GM21515 (cell line): ENCODE measurements at regions not wholly inside any gene's neighbourhood (a gene's known extent, or its start where the extent isn't known, plus 50 kb on each side); places are given as distances from the start of the nearest gene placed in this dataset.

Experiments used
- ATAC-seq: cut with Tn5 transposase; IDR thresholded peaks from one replicate; pipeline ENCODE4 v1.9.1; 2021; ENCODE audit not compliant: unreplicated experiment

DNA sequence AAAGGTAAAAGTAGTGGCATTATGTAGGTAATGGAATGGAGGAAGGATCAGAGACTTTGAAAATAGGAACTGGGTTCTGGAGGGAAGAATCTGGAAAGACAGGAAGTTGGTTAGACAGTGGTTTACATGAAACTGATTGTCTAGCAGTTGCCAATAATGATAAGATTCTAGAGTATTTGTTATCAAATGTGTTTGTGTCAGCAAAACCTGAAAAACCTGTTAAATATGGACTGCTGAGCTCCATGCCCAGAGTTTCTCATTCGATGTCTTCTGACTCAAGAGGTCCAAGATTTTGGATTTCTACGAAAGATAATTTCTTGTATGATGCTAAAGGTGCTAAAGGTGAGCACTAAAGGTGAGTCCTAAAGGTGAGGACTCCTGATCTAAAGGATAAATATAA is 515.0 kb upstream of the TUSC1 start:
- no peak for ATAC-seq

DNA sequence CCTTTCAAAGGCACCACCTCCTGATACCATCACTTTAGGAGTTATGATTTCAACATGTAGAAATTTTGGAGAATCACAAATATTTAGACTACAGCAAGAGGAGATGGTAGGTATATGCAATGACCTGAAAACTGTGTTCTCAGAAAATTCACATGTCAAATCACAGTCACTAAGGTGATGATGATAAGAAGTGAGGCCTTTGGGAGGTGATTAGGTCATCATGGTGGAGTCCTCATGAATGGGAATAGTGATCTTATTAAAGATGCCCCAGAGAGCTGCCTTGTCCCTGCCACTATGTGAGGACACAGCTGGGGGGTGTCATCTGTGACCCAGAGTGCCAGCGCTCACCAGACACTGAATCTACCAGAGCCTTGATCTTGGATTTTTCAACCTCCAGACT is 513.5 kb upstream of the TUSC1 start:
- no peak for ATAC-seq

DNA sequence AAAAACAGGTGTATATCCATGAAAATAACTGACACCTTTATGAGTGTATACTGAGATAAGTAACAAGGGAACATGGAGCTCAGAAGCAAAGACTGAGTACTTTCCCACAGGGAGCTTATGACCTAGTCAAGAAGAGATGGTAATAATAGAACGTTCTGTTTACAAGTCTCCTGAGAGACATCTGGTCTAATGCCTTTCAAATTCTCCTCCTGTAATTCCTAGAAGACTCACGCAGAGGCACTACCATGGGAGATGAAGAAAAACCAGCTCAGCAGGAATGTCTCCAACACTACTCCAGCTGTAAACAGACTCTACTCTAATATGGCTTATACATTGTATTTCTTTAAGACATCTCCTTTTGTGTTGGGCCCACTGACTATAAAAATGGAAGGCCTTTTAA is 503.6 kb upstream of the TUSC1 start:
- no peak for ATAC-seq

DNA sequence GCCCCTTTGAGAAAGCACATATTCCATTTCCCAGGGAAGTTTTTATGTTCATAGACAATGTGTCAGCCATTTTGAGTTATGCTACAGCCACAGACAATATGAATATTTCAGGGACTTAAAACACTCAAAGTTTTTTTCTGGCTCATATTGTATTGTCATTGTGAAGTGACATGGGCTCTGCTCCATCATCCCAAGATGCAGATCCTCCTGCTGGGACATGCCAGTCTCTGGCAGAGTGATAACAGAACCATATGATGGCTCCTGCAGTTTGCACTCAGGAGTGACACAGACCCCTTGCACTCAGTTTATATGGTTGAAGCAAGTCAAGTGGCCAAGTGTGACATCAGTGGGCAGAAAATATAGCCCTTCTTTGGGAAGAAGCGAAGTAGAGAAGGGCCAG is 498.4 kb upstream of the TUSC1 start:
- no peak for ATAC-seq

DNA sequence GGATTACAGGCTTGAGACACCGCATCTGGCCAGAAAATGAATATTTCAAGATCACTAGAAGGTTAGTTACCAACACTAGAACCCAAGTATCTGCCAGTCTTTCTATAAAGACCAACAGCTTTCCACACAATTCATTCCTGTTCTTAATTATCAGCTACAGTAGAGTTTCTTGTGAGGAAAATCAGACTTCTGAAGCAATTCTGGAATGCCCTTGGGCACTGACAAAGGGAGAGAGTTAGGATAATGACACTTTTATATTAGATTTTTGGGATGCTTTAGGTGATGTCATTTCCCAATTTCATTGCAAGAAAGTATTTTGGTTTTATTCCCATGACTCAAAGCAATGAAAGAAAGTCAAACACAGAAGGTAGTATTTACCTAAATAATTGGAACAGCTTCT is 497.0 kb upstream of the TUSC1 start:
- no peak for ATAC-seq

DNA sequence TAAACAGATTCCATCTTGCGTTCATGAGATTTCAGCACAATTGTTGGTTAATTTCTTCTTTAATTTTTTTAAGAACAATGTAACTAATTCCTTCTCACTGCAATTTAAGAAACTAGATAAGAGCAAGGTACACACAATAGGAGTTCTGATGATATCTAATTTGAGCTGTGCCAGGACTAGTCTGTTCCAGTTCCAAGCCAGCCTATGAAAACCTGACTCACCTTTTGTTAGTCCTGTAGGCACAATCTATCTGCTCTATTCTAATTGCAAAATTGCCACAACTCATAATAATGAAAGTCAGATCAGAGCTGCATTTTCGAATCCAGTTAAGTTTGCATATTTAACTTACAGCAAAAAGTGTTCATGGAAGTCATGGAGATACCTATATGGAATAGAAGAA is 494.1 kb upstream of the TUSC1 start:
- ATAC-seq = no peak

DNA sequence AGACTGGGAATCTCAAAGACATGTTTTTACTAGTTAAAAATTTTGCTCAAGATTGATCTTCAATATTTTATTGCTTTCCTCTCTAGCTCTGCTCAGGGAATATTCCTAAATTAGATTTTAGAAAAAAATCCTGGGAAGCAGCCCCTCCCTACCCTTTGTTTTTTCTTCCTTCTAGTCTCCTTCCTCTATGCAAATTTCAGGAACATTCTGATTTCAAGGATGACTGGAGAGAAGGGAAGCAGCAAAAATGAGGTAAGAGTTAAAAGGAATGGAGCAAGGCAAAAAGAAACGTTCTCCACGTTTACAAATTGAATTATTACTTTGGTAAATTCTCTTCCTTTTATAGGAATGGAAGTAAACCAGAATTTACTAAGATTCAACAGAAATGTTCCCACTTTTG is 493.4 kb upstream of the TUSC1 start:
- ATAC-seq = no peak

DNA sequence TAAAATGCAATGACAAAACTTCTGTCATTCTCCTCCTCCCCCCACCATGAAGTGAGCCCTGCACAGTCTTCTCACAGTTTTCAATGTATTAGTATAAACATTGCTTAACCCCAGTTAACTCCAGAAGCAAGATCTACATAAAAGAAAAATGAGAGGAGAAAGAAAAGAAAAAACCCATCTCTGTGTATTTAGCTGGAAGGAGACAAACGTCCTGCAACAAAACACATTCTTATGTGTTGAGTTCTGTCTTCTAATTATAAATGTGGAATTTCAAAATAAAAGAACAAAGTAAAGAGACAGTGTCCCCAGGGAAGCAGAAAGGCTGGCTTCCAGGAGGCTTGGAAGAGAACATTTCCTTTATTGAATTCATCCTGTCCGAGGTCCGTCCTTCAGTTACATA is 491.9 kb upstream of the TUSC1 start:
- no peak for ATAC-seq

DNA sequence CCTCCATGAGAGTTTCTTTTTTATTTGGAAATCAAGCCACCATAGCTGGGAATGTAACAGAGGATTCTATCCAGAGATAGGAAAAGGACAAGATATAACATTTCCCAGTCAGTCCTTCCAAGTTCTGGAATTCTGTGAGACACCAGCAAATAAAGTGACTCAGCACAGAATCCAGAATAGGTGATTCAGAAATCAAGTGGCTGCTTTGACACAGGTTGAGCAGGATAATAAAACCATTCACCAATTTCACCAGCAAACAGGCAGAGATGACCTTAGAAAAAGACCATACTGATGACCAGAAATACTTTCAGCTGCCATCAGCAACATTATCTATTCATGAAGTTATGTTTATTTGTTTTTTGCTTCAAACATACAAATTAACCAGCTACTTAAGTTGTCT is 491.5 kb upstream of the TUSC1 start:
- no peak for ATAC-seq

DNA sequence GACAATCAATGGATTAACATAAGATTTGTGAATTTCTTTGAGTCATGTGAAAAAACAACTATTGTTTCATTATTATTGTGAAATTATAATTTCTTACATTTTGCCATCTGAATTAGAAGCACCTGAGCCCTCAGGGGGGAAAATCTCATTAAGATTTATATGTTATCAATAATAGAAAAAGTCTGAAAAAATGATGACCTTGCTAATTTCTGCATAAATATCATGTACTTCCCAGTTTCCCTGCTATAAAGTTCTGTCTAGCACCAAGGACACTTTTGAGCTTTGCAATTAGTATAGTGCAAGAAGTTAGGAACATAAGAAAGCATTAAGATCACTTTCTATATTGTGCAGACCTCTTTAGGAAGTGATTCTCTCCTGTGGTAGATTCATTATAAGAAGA is 488.3 kb upstream of the TUSC1 start:
- ATAC-seq = no peak

DNA sequence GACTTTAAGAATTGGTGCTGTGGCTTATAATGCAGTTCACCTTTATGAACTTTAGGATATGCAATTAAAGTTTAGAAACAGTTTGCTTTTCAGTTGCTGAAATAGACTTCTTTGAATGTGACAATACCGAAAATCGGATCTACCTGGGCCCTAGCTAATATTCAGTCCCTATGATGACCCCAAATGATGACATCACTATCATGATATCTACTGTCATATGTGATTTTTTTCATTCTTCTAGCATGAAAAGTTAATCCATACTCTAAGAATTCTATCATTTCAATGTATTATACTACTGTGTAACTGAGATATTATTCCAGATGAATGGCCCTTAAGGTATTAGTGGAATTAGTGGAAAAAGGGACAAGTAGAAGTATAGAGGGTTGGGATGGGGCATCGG is 487.2 kb upstream of the TUSC1 start:
- ATAC-seq = no peak

DNA sequence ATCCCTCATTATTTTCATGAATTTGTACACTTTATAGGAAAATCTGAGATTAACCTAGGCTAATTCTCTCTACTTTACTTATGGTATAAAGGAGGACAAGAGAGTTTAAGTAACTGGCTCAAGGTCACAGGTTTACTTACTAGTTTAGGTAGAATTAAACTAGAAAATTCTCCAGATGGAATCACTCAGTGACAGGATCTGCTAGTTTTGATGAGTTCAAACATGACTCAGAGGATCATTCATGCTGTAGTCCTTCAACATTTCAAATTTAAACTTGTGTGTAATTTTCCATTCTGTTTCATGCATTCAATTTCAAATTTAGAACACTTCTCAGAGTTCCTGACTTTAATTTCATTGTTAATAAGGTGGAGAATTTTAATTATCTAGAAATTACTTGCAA is 485.7 kb upstream of the TUSC1 start:
- ATAC-seq = no peak

DNA sequence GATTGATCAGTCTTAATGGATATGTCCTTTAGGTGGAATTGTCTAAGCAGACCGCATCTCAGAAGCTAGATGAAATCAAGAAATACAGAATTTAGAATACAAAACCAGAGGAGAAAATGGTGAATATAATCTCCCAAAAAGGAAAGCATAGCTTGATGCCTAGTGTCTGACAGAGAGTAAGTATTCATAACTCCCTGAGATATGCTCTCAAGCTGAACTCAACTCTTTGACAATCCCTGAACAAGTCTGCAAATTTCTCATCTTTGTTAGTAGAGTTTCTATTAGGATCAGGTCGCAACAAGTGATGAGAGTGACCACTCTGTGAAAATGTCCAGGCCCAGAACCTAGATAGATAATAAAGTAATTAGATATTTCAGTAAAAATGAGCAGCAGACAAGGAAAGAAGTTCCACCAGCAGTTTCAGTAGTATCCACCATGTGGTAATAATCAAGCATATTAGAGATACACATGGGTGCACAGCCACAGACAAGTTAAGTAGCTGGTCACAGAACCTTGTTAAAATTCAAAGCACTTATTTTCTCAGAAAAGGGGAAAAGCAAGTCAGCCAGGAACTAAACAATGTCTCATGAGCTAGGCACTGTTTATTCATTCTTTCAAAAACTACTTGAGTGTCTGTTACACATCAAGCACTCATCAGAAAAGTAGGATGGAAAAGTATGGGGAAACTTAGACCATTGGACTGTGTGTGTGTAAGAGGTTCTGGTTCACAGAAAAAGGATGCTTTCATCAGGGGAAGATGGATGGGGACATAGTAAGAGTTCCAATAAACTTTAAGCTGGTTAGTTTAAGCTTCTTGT is 481.5 kb upstream of the TUSC1 start:
- ATAC-seq = no peak

DNA sequence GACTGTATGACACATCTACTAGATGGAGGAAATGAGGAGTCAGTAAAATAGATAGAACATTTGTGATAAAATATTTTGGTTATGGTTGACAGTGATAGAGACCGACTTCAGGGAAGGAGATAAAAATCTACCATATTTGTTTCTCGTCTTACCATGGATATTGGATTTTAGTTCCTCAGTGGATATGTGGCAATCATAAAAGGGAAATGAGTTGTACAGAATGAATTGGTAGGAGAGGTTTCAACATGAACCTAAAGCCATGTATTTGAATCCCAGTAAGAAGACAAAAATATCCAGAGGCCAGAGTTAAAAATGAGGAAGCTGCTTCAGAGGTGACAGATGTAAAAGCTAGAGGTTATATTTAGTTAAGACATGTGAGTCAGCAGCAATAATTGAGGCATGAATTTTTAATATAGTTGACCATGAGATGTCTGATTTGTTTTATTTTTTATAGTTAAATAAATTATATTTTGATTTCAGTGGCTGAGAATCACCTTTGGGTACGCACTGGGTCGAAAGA is 480.4 kb upstream of the TUSC1 start:
- ATAC-seq = no peak

DNA sequence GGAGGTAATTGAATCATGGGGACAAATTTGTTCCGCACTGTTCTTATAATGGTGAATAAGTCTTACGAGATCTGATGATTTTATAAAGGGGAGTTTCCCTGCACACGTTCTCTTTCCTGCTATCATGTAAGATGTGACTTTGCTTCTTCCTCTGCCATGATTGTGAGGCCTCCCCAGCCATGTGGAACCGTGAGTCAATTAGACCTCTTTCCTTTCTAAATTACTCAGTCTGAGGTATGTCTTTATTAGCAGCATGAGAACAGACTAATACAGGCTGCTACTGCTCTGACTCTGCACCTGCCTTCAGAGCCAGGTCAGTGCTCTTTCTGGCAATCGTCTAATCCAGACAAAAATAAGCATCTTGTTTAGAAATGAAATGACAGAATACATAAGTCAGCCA is 479.2 kb upstream of the TUSC1 start:
- ATAC-seq = no peak

DNA sequence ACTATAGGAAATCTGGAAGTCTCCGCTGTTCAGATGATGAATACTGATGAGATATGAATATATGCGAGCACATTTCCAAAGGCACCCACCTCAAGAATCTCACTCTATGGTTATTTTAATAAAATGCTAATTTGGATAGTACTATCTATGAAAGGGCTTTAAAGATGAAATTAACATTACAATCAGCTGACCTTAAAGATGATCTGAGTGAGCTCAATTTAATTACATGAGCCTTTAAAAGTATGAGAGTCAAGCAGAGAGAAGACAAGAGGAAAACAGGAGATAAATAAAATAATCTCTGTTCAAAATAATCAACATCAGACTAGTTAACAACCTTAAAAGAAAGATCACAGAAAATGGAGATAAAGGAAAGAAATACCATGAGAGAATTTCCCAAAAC is 474.1 kb upstream of the TUSC1 start:
- ATAC-seq = no peak

DNA sequence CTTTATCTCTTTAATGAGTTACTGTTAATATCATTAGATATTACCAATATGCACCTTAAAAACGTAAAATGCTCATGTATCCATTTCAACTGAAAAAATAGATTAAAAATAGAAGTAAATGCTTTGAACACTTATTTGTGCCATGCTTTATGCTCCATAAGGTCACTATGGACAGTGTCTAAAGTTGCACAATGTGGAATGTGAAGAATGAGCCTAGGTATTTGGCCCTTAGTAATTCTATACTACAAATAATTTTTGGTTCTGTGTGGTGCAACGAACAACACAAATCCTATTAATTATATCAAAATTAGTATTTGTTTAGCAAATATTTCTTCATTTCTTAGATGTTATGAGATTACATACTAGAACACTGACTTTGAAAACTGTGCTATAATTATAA is 469.9 kb upstream of the TUSC1 start:
- ATAC-seq = no peak

DNA sequence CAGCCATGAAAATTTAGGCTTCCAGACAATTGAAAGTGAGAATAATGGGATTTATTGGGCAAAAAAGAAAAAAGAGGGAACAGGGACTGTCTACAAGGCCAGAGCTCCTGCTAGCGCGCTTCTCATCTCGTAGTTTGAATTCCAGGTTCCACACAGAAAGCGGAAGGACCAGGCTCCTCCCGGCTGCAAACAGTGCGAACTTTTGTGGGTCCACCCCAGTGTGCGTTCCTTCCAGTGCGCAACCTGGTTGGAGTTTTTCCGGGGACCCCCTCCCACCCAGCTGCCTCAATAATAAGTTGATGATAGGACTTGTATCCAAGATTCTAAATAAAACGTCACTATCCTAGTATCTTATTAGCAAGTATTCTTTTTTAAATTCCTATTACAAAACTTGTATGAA is 467.7 kb upstream of the TUSC1 start:
- no peak for ATAC-seq

DNA sequence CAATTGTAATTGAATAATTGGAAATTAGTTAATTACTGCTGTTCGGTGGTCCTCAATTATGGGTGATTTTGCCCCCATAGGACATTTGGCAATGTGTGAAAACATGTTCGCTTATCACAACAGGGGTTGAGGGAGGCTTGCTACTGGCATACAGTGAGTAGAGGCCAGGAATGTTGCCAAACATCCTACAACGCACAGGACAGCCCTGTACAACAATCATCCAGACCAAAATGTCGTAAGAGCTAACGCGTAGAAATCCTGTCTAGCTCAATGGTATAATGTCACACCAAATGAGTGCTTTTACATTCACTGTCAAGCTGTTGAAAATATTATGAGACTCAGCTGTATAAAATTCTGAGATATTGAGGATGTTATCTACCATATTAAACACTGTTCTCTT is 464.4 kb upstream of the TUSC1 start:
- ATAC-seq = no peak

DNA sequence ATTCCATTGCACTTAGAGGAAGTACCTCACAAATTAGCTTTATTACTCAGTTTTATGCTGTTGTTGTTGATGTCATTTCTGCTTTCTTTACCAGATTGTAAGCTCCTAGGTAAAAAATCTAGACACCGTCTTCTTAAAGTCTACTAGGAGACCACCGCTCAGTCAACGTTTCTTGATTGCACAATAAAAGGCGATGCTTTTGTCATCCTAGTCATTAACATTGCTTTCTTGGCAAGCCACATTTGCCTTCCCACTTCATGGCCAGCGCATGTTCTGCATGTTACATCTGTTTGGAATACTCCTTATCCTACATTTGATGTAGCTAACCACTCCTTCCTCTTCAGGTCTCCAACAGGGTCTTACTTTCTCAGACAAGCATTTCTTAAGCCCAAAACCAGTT is 464.0 kb upstream of the TUSC1 start:
- no peak for ATAC-seq

DNA sequence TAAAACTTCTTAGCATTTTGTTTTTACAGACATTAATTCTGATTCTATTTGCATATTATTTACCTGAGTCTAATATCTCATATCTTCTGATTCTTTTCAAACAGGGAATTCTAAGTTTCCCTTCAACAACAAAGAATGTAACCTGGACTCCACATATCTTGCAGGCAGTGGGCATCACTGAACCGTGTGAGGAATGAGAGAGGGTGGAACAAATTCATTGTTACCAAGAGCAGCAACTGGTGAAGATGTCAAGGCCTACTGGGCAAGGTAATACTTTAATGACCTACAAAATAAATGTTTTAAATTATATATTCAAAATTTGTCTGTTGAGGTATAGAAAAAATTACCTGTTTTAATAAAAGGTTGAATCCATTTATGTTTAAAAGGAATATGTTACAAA is 455.3 kb upstream of the TUSC1 start:
- no peak for ATAC-seq

DNA sequence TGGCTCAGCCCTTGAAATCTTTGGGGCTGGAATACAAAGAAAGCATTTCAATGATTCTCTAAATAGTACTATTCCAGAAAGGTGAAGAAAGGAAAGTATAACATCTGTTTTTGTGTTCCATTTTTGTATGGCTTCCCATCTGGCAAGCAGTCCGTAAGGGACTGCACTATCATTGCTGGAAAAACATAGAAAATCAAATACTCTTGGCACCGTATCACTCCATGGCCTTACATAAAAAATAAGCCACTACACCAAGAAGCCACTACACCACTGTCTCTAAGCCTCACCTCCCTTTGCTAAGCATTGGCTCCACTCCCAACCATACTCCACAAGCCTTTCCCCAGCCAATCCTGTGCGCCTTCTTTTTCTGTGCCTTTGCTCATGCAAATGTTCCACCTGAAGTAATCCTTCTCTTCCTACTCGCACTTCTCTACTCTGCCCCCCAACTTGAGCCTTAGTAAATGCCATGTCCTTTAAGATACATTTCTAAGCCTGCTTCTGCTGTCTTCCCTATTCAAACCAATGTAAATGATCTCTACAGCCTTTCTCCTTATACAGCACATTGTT is 454.6 kb upstream of the TUSC1 start:
- ATAC-seq = no peak

DNA sequence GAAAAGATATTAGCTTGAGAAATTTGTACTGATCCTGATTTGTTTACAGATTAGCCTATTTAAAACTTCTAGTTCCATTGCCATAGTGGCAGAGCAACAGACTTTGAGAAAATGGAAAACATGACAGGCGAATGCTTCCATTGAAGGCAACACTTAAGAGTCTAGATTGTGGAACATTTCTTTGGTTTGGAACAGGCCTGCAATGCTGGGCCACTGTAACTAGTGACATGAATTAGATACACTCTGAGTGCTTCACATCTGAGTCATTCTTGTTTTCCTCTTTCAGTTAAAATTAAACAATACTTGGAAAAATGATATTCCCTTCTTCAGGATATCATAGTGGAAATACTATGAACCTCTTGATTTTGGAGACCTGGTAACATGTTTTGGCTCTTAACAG is 453.6 kb upstream of the TUSC1 start:
- no peak for ATAC-seq
